Thoracic aorta (tissue), 2 donors: ENCODE measurements at regions not wholly inside any gene's neighbourhood (a gene's known extent, or its start where the extent isn't known, plus 50 kb on each side); places are given as distances from the start of the nearest gene placed in this dataset.

Experiments
- ATAC-seq: fragments of 150-250 bp; one replicate; pipeline ENCODE4 v1.8.0; 2017; ENCODE audit warnings: low read depth; ENCODE audit not compliant: insufficient number of reproducible peaks, low FRiP score
- DNase-seq: peaks from one replicate; pipeline ENCODE4 v3.0.0-alpha.2; 2020; ENCODE audit warnings: low spot score
- H3K27ac ChIP-seq, 2 donors: fragments of 200-600 bp; sonication (generic); 1 replicate in 1 of 2; 2 replicates in 1 of 2; pipeline ENCODE4 v1.5.1; 2016; ENCODE audit warnings: mild to moderate bottlenecking in 2 of 2, moderate library complexity in 2 of 2
- H3K27me3 ChIP-seq: fragments of 200-600 bp; sonication (generic); replicated peaks from 2 replicates; pipeline ENCODE4 v1.6.0; 2016; ENCODE audit warnings: mild to moderate bottlenecking; ENCODE audit not compliant: insufficient read depth
- H3K36me3 ChIP-seq: fragments of 200-600 bp; sonication (generic); one replicate; pipeline ENCODE4 v1.5.1; 2016
- H3K4me1 ChIP-seq, 2 donors: fragments of 200-600 bp; sonication (generic); 1 replicate in 1 of 2; 2 replicates in 1 of 2; pipeline versions ENCODE4 v1.5.1 to v1.6.0; 2016; ENCODE audit warnings: low read depth in 2 of 2, mild to moderate bottlenecking in 1 of 2; ENCODE audit not compliant: control insufficient read depth in 1 of 2
- H3K4me3 ChIP-seq: fragments of 200-600 bp; sonication (generic); 2 replicates; pipeline ENCODE4 v1.5.1; 2016; ENCODE audit warnings: mild to moderate bottlenecking
- H3K9me3 ChIP-seq: fragments of 200-600 bp; sonication (generic); 2 replicates; pipeline ENCODE4 v1.5.1; 2016
- TF ChIP-seq, protein P1 (sequence below): fragments of 200-600 bp; sonication (generic); IDR thresholded peaks from one replicate; pipeline ENCODE4 v1.5.1; 2019; ENCODE audit warnings: antibody characterized with exemption

DNA sequence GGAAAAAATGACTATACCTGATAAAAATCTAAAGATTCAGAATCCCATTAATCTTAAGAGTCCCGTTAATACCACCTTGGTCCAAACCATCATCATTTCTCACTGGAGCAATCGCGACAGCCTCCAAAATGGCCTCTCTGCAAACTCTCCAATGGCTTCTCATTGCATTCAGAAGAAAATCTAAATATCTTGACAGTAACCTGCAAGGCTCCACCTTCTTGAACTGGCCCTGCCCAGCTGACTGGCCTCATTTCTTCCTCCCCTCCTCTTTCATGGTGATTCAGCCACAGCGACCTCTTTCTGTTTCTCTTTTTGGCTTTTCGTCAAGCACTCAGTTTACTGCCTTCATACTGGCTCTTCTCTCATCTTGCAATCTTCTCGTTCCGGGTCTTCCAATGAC, 56.2 kb upstream of the GPRIN3 start:
- no peaks in the 10 kb centered on the region for H3K4me1 ChIP-seq
- no peak for DNase-seq
- no peak for ATAC-seq

DNA sequence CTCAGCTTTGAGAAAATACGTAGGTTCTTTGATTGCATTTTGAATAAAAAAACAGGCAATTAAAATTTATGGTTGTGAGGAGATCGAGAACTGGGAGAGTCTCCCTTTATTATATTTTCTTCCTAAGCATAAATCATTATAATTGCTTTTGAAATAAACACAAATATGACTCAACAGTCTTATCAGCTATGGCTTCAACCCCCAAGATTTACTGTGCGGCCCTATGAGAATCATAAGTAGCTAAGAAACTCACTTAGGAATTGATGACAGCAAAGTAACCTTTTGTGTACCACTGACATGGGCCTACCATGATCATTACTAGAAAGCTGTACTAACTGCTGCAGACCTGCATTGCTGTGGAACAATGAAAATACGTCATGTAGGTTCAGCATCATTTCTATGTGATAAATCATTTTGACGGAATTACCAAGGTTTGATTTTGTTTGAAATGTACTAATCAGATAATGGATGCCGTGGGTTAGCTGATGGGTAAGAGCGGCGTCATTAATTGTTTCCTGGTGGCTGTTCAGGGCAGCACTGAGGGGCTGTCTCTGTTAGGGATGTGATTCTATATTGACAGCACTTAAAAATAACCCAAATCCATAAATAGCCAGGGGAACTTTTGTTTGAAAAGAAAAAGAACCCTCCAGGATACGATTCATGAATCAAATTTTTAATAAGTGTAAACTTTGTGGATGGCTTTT, 51.5 kb upstream of the GPRIN3 start:
- TF ChIP-seq, protein P1, sequence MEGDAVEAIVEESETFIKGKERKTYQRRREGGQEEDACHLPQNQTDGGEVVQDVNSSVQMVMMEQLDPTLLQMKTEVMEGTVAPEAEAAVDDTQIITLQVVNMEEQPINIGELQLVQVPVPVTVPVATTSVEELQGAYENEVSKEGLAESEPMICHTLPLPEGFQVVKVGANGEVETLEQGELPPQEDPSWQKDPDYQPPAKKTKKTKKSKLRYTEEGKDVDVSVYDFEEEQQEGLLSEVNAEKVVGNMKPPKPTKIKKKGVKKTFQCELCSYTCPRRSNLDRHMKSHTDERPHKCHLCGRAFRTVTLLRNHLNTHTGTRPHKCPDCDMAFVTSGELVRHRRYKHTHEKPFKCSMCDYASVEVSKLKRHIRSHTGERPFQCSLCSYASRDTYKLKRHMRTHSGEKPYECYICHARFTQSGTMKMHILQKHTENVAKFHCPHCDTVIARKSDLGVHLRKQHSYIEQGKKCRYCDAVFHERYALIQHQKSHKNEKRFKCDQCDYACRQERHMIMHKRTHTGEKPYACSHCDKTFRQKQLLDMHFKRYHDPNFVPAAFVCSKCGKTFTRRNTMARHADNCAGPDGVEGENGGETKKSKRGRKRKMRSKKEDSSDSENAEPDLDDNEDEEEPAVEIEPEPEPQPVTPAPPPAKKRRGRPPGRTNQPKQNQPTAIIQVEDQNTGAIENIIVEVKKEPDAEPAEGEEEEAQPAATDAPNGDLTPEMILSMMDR = no peak
- Histone ChIP-seq H3K9me3 (no peaks in the 10 kb centered on the region), H3K36me3 (no peaks in the 10 kb centered on the region)

More for the DNA sequence above, 56.2 kb upstream of the GPRIN3 start:
- Histone ChIP-seq H3K4me3 (no peak overlapping the region), H3K9me3 (no peaks in the 10 kb centered on the region), H3K27me3 (no peaks in the 10 kb centered on the region), H3K27ac (no peak overlapping the region), H3K36me3 (no peaks in the 10 kb centered on the region)
- TF ChIP-seq, protein P1 = no peak

DNA sequence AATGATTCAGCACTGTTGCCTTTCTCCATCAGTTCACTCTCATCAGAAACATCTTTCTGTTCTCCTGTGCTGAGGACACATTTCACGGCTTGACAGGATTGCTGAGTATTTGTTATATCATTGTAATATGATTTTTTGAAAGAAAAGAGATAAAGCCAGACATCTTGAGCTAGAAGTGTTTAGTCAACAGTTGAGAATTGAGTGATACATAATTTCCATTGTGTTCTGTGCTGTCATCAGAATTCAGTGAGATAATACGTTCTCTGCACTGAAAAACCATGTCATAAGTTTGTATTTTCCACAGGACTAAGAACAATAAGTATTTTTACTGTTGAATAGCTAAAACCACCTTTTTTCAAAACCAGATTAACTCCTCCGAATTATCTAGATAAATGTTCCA, 50.2 kb upstream of the GPRIN3 start:
- ATAC-seq (no peak), DNase-seq (no peak)
- no peaks in the 10 kb centered on the region for H3K36me3 ChIP-seq
- TF ChIP-seq, protein P1 = no peak
- H3K4me1 ChIP-seq = no peaks in the 10 kb centered on the region
- no peaks in the 10 kb centered on the region for H3K9me3 ChIP-seq
- H3K4me3 ChIP-seq = no peak overlapping the region
- no peaks in the 10 kb centered on the region for H3K27me3 ChIP-seq
- no peak overlapping the region for H3K27ac ChIP-seq

More for the DNA sequence above, 51.5 kb upstream of the GPRIN3 start:
- H3K4me1 ChIP-seq = no peaks in the 10 kb centered on the region
- no peak for ATAC-seq
- no peak for DNase-seq
- no peak overlapping the region for H3K27ac ChIP-seq
- no peaks in the 10 kb centered on the region for H3K27me3 ChIP-seq
- no peak overlapping the region for H3K4me3 ChIP-seq
